Prostate gland (tissue), 2 donors: ENCODE measurements at regions not wholly inside any gene's neighbourhood (a gene's known extent, or its start where the extent isn't known, plus 50 kb on each side); places are given as distances from the start of the nearest gene placed in this dataset.

Experiments used
- DNase-seq: peaks from one replicate; pipeline ENCODE4 v3.0.0-alpha.2; 2019; ENCODE audit warnings: low spot score
- H3K27ac ChIP-seq, 2 donors: fragments of 200-600 bp; sonication (generic); 2 replicates each; pipeline ENCODE4 v1.5.1; 2017 to 2019
- H3K27me3 ChIP-seq: fragments of 200-600 bp; sonication (generic); replicated peaks from 2 replicates; pipeline ENCODE4 v1.5.1; 2019; ENCODE audit not compliant: insufficient read depth
- H3K36me3 ChIP-seq, 2 donors: fragments of 200-600 bp; sonication (generic); 1 replicate in 1 of 2; 2 replicates in 1 of 2; pipeline versions ENCODE4 v1.5.1 to v1.8.1; 2017 to 2019
- H3K4me1 ChIP-seq: fragments of 200-600 bp; sonication (generic); replicated peaks from 2 replicates; pipeline ENCODE4 v1.5.1; 2019
- H3K4me3 ChIP-seq, 2 donors: fragments of 200-600 bp; sonication (generic); 2 replicates each; pipeline ENCODE4 v1.5.1; 2017 to 2019
- H3K9me3 ChIP-seq: fragments of 200-600 bp; sonication (generic); 2 replicates; pipeline ENCODE4 v1.5.1; 2017
- CTCF ChIP-seq, 4 experiments: fragments of 200-600 bp in 2 of 4; fragments of 450-650 bp in 2 of 4; sonication (generic) in 2 of 4; IDR thresholded peaks; 1 replicate in 3 of 4; 2 replicates in 1 of 4; pipeline ENCODE4 v1.5.1; 2016 to 2019; ENCODE audit warnings: antibody characterized with exemption in 4 of 4, mild to moderate bottlenecking in 2 of 4, moderate library complexity in 2 of 4
- POLR2A ChIP-seq: fragments of 450-650 bp; IDR thresholded peaks from one replicate; pipeline ENCODE4 v1.6.1; 2016; ENCODE audit warnings: antibody characterized with exemption, mild to moderate bottlenecking
- POLR2AphosphoS5 ChIP-seq: sonication (generic); formaldehyde crosslinking; IDR thresholded peaks from one replicate; pipeline ENCODE4 v1.6.1; 2017; ENCODE audit warnings: antibody characterized with exemption
- WGBS: methylation state at CpG from one replicate; pipeline ENCODE4 v1.1.5; 2018; 5-methylcytosine and 5-hydroxymethylcytosine counted together
- intact Hi-C: fragments of 100-400 bp; cut with DNase I; formaldehyde crosslinking; loops from one replicate; pipeline ENCODE4 v1.14.2; 2022

- intact Hi-C loops, result no loop called here
- H3K4me3 ChIP-seq, result no peak overlapping the region
- no peaks in the 10 kb centered on the region for H3K36me3 ChIP-seq
- DNase-seq, result no peak
- no peaks in the 10 kb centered on the region for H3K4me1 ChIP-seq
- no peak overlapping the region for H3K27ac ChIP-seq
- no peaks in the 10 kb centered on the region for H3K27me3 ChIP-seq
- WGBS, result 96% methylated on average over 3 of the region's 3 CpGs
- TF ChIP-seq POLR2A, result no peak
- TF ChIP-seq CTCF (IDR thresholded peaks at IDR 0.05), result no peak
- no peak for TF ChIP-seq POLR2AphosphoS5
- H3K9me3 ChIP-seq, result no peaks in the 10 kb centered on the region
Observed at GRCh38 chr1:233482388-233482787, 131.5 kb upstream of the KCNK1 start.

- no peak for TF ChIP-seq POLR2AphosphoS5
- TF ChIP-seq CTCF (IDR thresholded peaks at IDR 0.05), result no peak
- no peak for TF ChIP-seq POLR2A
- Histone ChIP-seq H3K4me3 (no peak overlapping the region), H3K27ac (no peak overlapping the region), H3K4me1 (no peaks in the 10 kb centered on the region), H3K9me3 (no peaks in the 10 kb centered on the region), H3K27me3 (no peaks in the 10 kb centered on the region), H3K36me3 (no peaks in the 10 kb centered on the region)
- DNase-seq, result no peak
- intact Hi-C loops, result no loop called here
Observed at GRCh38 chr1:233485385-233485784, 128.5 kb upstream of the KCNK1 start.

GRCh38 chr1:233485809-233486398, 128.0 kb upstream of the KCNK1 start:
- H3K36me3 ChIP-seq, result no peaks in the 10 kb centered on the region
- no peak overlapping the region for H3K27ac ChIP-seq
- no peaks in the 10 kb centered on the region for H3K4me1 ChIP-seq
- H3K9me3 ChIP-seq, result no peaks in the 10 kb centered on the region
- no peaks in the 10 kb centered on the region for H3K27me3 ChIP-seq
- intact Hi-C loops, result no loop called here
- 79% methylated on average over 3 of the region's 3 CpGs for WGBS
- no peak for DNase-seq
- TF ChIP-seq POLR2AphosphoS5 (no peak), POLR2A (no peak), CTCF (IDR thresholded peaks at IDR 0.05) (no peak)
- no peak overlapping the region for H3K4me3 ChIP-seq

- Histone ChIP-seq H3K36me3 (no peaks in the 10 kb centered on the region), H3K27me3 (no peaks in the 10 kb centered on the region), H3K9me3 (no peaks in the 10 kb centered on the region), H3K4me1 (no peaks in the 10 kb centered on the region), H3K4me3 (no peak overlapping the region), H3K27ac (no peak overlapping the region)
- intact Hi-C loops, result no loop called here
- TF ChIP-seq POLR2AphosphoS5, result no peak
- TF ChIP-seq POLR2A, result no peak
- TF ChIP-seq CTCF (IDR thresholded peaks at IDR 0.05), result no peak
- no peak for DNase-seq
Observed at GRCh38 chr1:233487408-233487807, 126.5 kb upstream of the KCNK1 start.

GRCh38 chr1:233489411-233489810, 124.5 kb upstream of the KCNK1 start:
- intact Hi-C loops, result no loop called here
- WGBS, result 93% methylated on average over 4 of the region's 4 CpGs
- no peak overlapping the region for H3K4me3 ChIP-seq
- H3K4me1 ChIP-seq, result no peaks in the 10 kb centered on the region
- no peaks in the 10 kb centered on the region for H3K9me3 ChIP-seq
- H3K36me3 ChIP-seq, result no peaks in the 10 kb centered on the region
- no peak for TF ChIP-seq CTCF (IDR thresholded peaks at IDR 0.05)
- no peak for TF ChIP-seq POLR2AphosphoS5
- TF ChIP-seq POLR2A, result no peak
- H3K27ac ChIP-seq, result no peak overlapping the region
- H3K27me3 ChIP-seq, result no peaks in the 10 kb centered on the region
- no peak for DNase-seq
